ENCODE measurements at regions not wholly inside any gene's neighbourhood (a gene's known extent, or its start where the extent isn't known, plus 50 kb on each side); places are given as distances from the start of the nearest gene placed in this dataset.
"Not testable (repeated sequence)": the region's sequence is repeated elsewhere in the genome, so short reads cannot be mapped to it uniquely, and the experiment has no call there.

GRCh38 chr2:76697439-76697838 is 824.7 kb downstream of the LRRTM4 start:
- H3K27me3 Mint-ChIP-seq; H3K4me3 Mint-ChIP-seq; H3K27ac Mint-ChIP-seq; H3K4me1 Mint-ChIP-seq; H3K36me3 Mint-ChIP-seq (ENCODE audit: low read depth); ATAC-seq (replicated peaks): not testable (repeated sequence)
- peaks cover 17% of the 10 kb centered on the region for H3K9me3 Mint-ChIP-seq

- H3K9me3 Mint-ChIP-seq, result peaks cover 19% of the 10 kb centered on the region
- no peaks in the 10 kb centered on the region for H3K27me3 Mint-ChIP-seq
- ATAC-seq (replicated peaks), result no peak
- H3K4me1 Mint-ChIP-seq, result no peaks in the 10 kb centered on the region
- no peak overlapping the region for H3K4me3 Mint-ChIP-seq
- no peak overlapping the region for H3K27ac Mint-ChIP-seq
- no peaks in the 10 kb centered on the region for H3K36me3 Mint-ChIP-seq (ENCODE audit: low read depth)
Observed at GRCh38 chr2:76692908-76693307, 829.3 kb downstream of the LRRTM4 start.

GRCh38 chr2:76688732-76689131 is 833.4 kb downstream of the LRRTM4 start:
- Mint-ChIP-seq H3K4me3 (no peak overlapping the region), H3K27ac (no peak overlapping the region), H3K4me1 (no peaks in the 10 kb centered on the region), H3K36me3 (ENCODE audit: low read depth) (no peaks in the 10 kb centered on the region), H3K27me3 (no peaks in the 10 kb centered on the region), H3K9me3 (peaks cover 33% of the 10 kb centered on the region)
- no peak for ATAC-seq (replicated peaks)

- no peak for ATAC-seq (replicated peaks)
- Mint-ChIP-seq H3K4me1 (no peaks in the 10 kb centered on the region), H3K36me3 (ENCODE audit: low read depth) (no peaks in the 10 kb centered on the region), H3K4me3 (no peak overlapping the region), H3K9me3 (peaks cover 31% of the 10 kb centered on the region), H3K27me3 (no peaks in the 10 kb centered on the region), H3K27ac (no peak overlapping the region)
Observed at GRCh38 chr2:76687923-76688322, 834.3 kb downstream of the LRRTM4 start.

- no peaks in the 10 kb centered on the region for H3K27me3 Mint-ChIP-seq
- H3K36me3 Mint-ChIP-seq (ENCODE audit: low read depth), result no peaks in the 10 kb centered on the region
- no peaks in the 10 kb centered on the region for H3K4me1 Mint-ChIP-seq
- peaks cover 34% of the 10 kb centered on the region for H3K9me3 Mint-ChIP-seq
- no peak overlapping the region for H3K27ac Mint-ChIP-seq
- H3K4me3 Mint-ChIP-seq, result no peak overlapping the region
- ATAC-seq (replicated peaks), result no peak
Observed at GRCh38 chr2:76684756-76685155, 837.4 kb downstream of the LRRTM4 start.

- H3K9me3 Mint-ChIP-seq, result peaks cover 12% of the 10 kb centered on the region
- no peaks in the 10 kb centered on the region for H3K27me3 Mint-ChIP-seq
- H3K36me3 Mint-ChIP-seq (ENCODE audit: low read depth), result no peaks in the 10 kb centered on the region
- no peaks in the 10 kb centered on the region for H3K4me1 Mint-ChIP-seq
- no peak overlapping the region for H3K27ac Mint-ChIP-seq
- H3K4me3 Mint-ChIP-seq, result no peak overlapping the region
- no peak for ATAC-seq (replicated peaks)
Observed at GRCh38 chr2:76679025-76679396, 843.2 kb downstream of the LRRTM4 start.

GRCh38 chr2:76678383-76679024 is 843.7 kb downstream of the LRRTM4 start:
- Mint-ChIP-seq H3K27ac (no peak overlapping the region), H3K9me3 (peaks cover 12% of the 10 kb centered on the region), H3K27me3 (no peaks in the 10 kb centered on the region), H3K36me3 (ENCODE audit: low read depth) (no peaks in the 10 kb centered on the region), H3K4me1 (no peaks in the 10 kb centered on the region), H3K4me3 (no peak overlapping the region)
- no peak for ATAC-seq (replicated peaks)

GRCh38 chr2:76675212-76675611 is 847.0 kb downstream of the LRRTM4 start:
- peaks cover 8% of the 10 kb centered on the region for H3K9me3 Mint-ChIP-seq
- no peak overlapping the region for H3K4me3 Mint-ChIP-seq
- ATAC-seq (replicated peaks), result no peak
- H3K27me3 Mint-ChIP-seq, result no peaks in the 10 kb centered on the region
- no peak overlapping the region for H3K27ac Mint-ChIP-seq
- H3K36me3 Mint-ChIP-seq (ENCODE audit: low read depth), result no peaks in the 10 kb centered on the region
- no peaks in the 10 kb centered on the region for H3K4me1 Mint-ChIP-seq

GRCh38 chr2:76672798-76673197 is 849.4 kb downstream of the LRRTM4 start:
- no peaks in the 10 kb centered on the region for H3K36me3 Mint-ChIP-seq (ENCODE audit: low read depth)
- H3K4me3 Mint-ChIP-seq, result no peak overlapping the region
- no peaks in the 10 kb centered on the region for H3K4me1 Mint-ChIP-seq
- no peak for ATAC-seq (replicated peaks)
- no peak overlapping the region for H3K27ac Mint-ChIP-seq
- no peaks in the 10 kb centered on the region for H3K27me3 Mint-ChIP-seq
- H3K9me3 Mint-ChIP-seq, result peaks cover 8% of the 10 kb centered on the region

GRCh38 chr2:76669966-76670465 is 852.2 kb downstream of the LRRTM4 start:
- H3K36me3 Mint-ChIP-seq (ENCODE audit: low read depth), result no peaks in the 10 kb centered on the region
- H3K27ac Mint-ChIP-seq, result no peak overlapping the region
- H3K27me3 Mint-ChIP-seq, result no peaks in the 10 kb centered on the region
- no peaks in the 10 kb centered on the region for H3K4me1 Mint-ChIP-seq
- peaks cover 8% of the 10 kb centered on the region for H3K9me3 Mint-ChIP-seq
- no peak for ATAC-seq (replicated peaks)
- no peak overlapping the region for H3K4me3 Mint-ChIP-seq

GRCh38 chr2:76668279-76668678 is 853.9 kb downstream of the LRRTM4 start:
- no peak overlapping the region for H3K4me3 Mint-ChIP-seq
- H3K27me3 Mint-ChIP-seq, result no peaks in the 10 kb centered on the region
- no peaks in the 10 kb centered on the region for H3K4me1 Mint-ChIP-seq
- H3K27ac Mint-ChIP-seq, result no peak overlapping the region
- H3K36me3 Mint-ChIP-seq (ENCODE audit: low read depth), result no peaks in the 10 kb centered on the region
- no peak for ATAC-seq (replicated peaks)
- peaks cover 13% of the 10 kb centered on the region for H3K9me3 Mint-ChIP-seq

- no peaks in the 10 kb centered on the region for H3K4me1 Mint-ChIP-seq
- H3K9me3 Mint-ChIP-seq, result peaks cover 16% of the 10 kb centered on the region
- ATAC-seq (replicated peaks), result no peak
- H3K27ac Mint-ChIP-seq, result no peak overlapping the region
- H3K27me3 Mint-ChIP-seq, result no peaks in the 10 kb centered on the region
- H3K36me3 Mint-ChIP-seq (ENCODE audit: low read depth), result no peaks in the 10 kb centered on the region
- H3K4me3 Mint-ChIP-seq, result no peak overlapping the region
Observed at GRCh38 chr2:76667821-76668271, 854.3 kb downstream of the LRRTM4 start.

- no peak for ATAC-seq (replicated peaks)
- no peaks in the 10 kb centered on the region for H3K36me3 Mint-ChIP-seq (ENCODE audit: low read depth)
- H3K27ac Mint-ChIP-seq, result no peak overlapping the region
- H3K4me1 Mint-ChIP-seq, result no peaks in the 10 kb centered on the region
- no peak overlapping the region for H3K4me3 Mint-ChIP-seq
- H3K27me3 Mint-ChIP-seq, result no peaks in the 10 kb centered on the region
- H3K9me3 Mint-ChIP-seq, result peaks cover 23% of the 10 kb centered on the region
Observed at GRCh38 chr2:76642129-76642528, 880.0 kb downstream of the LRRTM4 start.

- peaks cover 23% of the 10 kb centered on the region for H3K9me3 Mint-ChIP-seq
- no peak for ATAC-seq (replicated peaks)
- no peaks in the 10 kb centered on the region for H3K36me3 Mint-ChIP-seq (ENCODE audit: low read depth)
- H3K27ac Mint-ChIP-seq, result no peak overlapping the region
- H3K27me3 Mint-ChIP-seq, result no peaks in the 10 kb centered on the region
- H3K4me3 Mint-ChIP-seq, result no peak overlapping the region
- no peaks in the 10 kb centered on the region for H3K4me1 Mint-ChIP-seq
Observed at GRCh38 chr2:76641506-76641905, 880.7 kb downstream of the LRRTM4 start.

GRCh38 chr2:76640905-76641304 is 881.3 kb downstream of the LRRTM4 start:
- no peaks in the 10 kb centered on the region for H3K27me3 Mint-ChIP-seq
- H3K4me1 Mint-ChIP-seq, result no peaks in the 10 kb centered on the region
- H3K27ac Mint-ChIP-seq, result no peak overlapping the region
- ATAC-seq (replicated peaks), result no peak
- H3K9me3 Mint-ChIP-seq, result peaks cover 22% of the 10 kb centered on the region
- no peak overlapping the region for H3K4me3 Mint-ChIP-seq
- H3K36me3 Mint-ChIP-seq (ENCODE audit: low read depth), result no peaks in the 10 kb centered on the region
